Tibial artery (tissue), 4 donors: ENCODE measurements at regions not wholly inside any gene's neighbourhood (a gene's known extent, or its start where the extent isn't known, plus 50 kb on each side); places are given as distances from the start of the nearest gene placed in this dataset.

Experiments
- DNase-seq, 2 donors: peaks; one replicate each; pipeline ENCODE4 v3.0.0-alpha.2; 2019
- H3K27ac ChIP-seq, 2 donors: fragments of 200-600 bp; sonication (generic) in 1 of 2; 1 replicate in 1 of 2; 2 replicates in 1 of 2; pipeline ENCODE4 v1.5.1; 2018 to 2019; ENCODE audit warnings: mild to moderate bottlenecking in 1 of 2
- H3K27me3 ChIP-seq, 2 donors: fragments of 200-600 bp; sonication (generic) in 1 of 2; one replicate each; pipeline versions ENCODE4 v1.5.1 to v1.6.0; 2016 to 2019
- H3K36me3 ChIP-seq, 3 donors: fragments of 200-600 bp; sonication (generic) in 2 of 3; one replicate each; pipeline ENCODE4 v1.5.1; 2016 to 2019; ENCODE audit warnings: mild to moderate bottlenecking in 2 of 3
- H3K4me1 ChIP-seq, 4 donors: fragments of 200-600 bp; sonication (generic) in 2 of 4; 1 replicate in 3 of 4; 2 replicates in 1 of 4; pipeline ENCODE4 v1.5.1; 2016 to 2019
- H3K4me3 ChIP-seq, 2 donors: fragments of 200-600 bp; sonication (generic) in 1 of 2; 1 replicate in 1 of 2; 2 replicates in 1 of 2; pipeline ENCODE4 v1.5.1; 2018 to 2019; ENCODE audit warnings: mild to moderate bottlenecking in 2 of 2
- H3K9me3 ChIP-seq, 3 donors: fragments of 200-600 bp; sonication (generic) in 1 of 3; one replicate each; pipeline ENCODE4 v1.5.1; 2016 to 2019
- intact Hi-C: fragments of 100-400 bp; cut with DNase I; formaldehyde crosslinking; loops from one replicate; pipeline ENCODE4 v1.15.0; 2023; ENCODE audit warnings: low total_unique reads
- TF ChIP-seq, protein P1 (sequence below), 2 experiments: fragments of 200-600 bp in 1 of 2; fragments of 450-650 bp in 1 of 2; IDR thresholded peaks; one replicate each; pipeline ENCODE4 v1.5.1; 2017 to 2019; ENCODE audit warnings: antibody characterized with exemption in 2 of 2, mild to moderate bottlenecking in 1 of 2, moderate library complexity in 1 of 2

- Histone ChIP-seq H3K9me3 (no peaks in the 10 kb centered on the region), H3K27me3 (no peaks in the 10 kb centered on the region), H3K4me3 (no peak overlapping the region), H3K4me1 (no peaks in the 10 kb centered on the region), H3K27ac (no peak overlapping the region), H3K36me3 (no peaks in the 10 kb centered on the region)
- intact Hi-C loops: no loop called here
- no peak for DNase-seq
- TF ChIP-seq, protein P1, sequence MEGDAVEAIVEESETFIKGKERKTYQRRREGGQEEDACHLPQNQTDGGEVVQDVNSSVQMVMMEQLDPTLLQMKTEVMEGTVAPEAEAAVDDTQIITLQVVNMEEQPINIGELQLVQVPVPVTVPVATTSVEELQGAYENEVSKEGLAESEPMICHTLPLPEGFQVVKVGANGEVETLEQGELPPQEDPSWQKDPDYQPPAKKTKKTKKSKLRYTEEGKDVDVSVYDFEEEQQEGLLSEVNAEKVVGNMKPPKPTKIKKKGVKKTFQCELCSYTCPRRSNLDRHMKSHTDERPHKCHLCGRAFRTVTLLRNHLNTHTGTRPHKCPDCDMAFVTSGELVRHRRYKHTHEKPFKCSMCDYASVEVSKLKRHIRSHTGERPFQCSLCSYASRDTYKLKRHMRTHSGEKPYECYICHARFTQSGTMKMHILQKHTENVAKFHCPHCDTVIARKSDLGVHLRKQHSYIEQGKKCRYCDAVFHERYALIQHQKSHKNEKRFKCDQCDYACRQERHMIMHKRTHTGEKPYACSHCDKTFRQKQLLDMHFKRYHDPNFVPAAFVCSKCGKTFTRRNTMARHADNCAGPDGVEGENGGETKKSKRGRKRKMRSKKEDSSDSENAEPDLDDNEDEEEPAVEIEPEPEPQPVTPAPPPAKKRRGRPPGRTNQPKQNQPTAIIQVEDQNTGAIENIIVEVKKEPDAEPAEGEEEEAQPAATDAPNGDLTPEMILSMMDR (IDR thresholded peaks at IDR 0.05): no peak
These were observed 1224.6 kb downstream of the CDH8 start for GRCh38 chr16:60811657-60812056.

- no peak for DNase-seq
- no peak overlapping the region for H3K27ac ChIP-seq
- no peak overlapping the region for H3K4me3 ChIP-seq
- H3K36me3 ChIP-seq: no peaks in the 10 kb centered on the region
- no peaks in the 10 kb centered on the region for H3K4me1 ChIP-seq
- H3K27me3 ChIP-seq: no peaks in the 10 kb centered on the region
- intact Hi-C loops: no loop called here
- TF ChIP-seq, protein P1 (IDR thresholded peaks at IDR 0.05): no peak
- H3K9me3 ChIP-seq: no peaks in the 10 kb centered on the region
These were observed 1225.1 kb downstream of the CDH8 start for GRCh38 chr16:60811051-60811608.

DNA sequence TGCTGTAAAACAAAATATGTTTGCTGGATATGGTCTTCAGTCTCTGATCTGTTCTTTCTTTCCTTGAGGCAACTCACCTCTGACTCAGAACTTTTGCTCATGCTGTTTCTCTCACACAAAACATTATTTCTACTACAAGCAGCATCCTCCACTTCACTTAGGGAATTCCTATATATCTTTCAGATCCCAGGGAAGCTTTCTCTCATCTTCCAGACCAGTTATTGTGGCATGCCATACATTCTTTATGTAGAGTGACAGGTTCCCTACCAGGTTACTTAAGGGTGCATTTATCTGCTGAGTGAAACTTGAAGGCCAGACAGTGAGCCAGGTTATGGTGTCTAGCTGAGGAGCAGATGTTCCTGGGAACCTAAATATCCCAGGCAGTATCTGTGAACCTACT lies 1226.0 kb downstream of the CDH8 start:
- Histone ChIP-seq H3K4me1 (no peaks in the 10 kb centered on the region), H3K36me3 (no peaks in the 10 kb centered on the region), H3K27me3 (no peaks in the 10 kb centered on the region), H3K4me3 (no peak overlapping the region), H3K27ac (no peak overlapping the region), H3K9me3 (no peaks in the 10 kb centered on the region)
- intact Hi-C loops: no loop called here
- DNase-seq: no peak
- TF ChIP-seq, protein P1 (IDR thresholded peaks at IDR 0.05): no peak

- H3K27ac ChIP-seq: no peak overlapping the region
- intact Hi-C loops: no loop called here
- no peaks in the 10 kb centered on the region for H3K36me3 ChIP-seq
- no peaks in the 10 kb centered on the region for H3K4me1 ChIP-seq
- no peak for DNase-seq
- H3K4me3 ChIP-seq: no peak overlapping the region
- H3K27me3 ChIP-seq: no peaks in the 10 kb centered on the region
- TF ChIP-seq, protein P1 (IDR thresholded peaks at IDR 0.05): no peak
- H3K9me3 ChIP-seq: no peaks in the 10 kb centered on the region
These were observed 1243.8 kb downstream of the CDH8 start for GRCh38 chr16:60792437-60792836.

- no peaks in the 10 kb centered on the region for H3K9me3 ChIP-seq
- H3K27ac ChIP-seq: no peak overlapping the region
- TF ChIP-seq, protein P1 (IDR thresholded peaks at IDR 0.05): no peak
- H3K36me3 ChIP-seq: no peaks in the 10 kb centered on the region
- no peaks in the 10 kb centered on the region for H3K4me1 ChIP-seq
- intact Hi-C loops: no loop called here
- no peak for DNase-seq
- no peak overlapping the region for H3K4me3 ChIP-seq
- H3K27me3 ChIP-seq: no peaks in the 10 kb centered on the region
These were observed 1247.6 kb downstream of the CDH8 start for GRCh38 chr16:60788631-60789030.

DNA sequence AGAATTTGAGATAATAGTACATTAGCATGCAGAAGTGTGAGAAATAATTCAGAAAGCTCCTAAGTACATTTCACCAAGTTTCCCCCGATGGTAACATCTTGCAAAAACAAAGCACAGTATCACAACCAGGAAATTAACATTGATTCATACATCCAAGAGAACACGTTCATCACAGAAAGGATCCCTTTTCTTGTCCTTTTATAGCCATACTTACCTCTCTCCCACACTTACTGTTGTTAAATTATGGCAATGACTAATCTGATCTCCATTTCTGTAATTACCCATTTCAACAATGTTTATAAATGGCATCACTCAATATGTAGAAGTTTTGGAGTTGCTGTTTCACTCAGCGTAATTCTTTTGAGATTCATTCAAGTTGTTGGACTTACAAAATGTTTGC lies 1260.0 kb downstream of the CDH8 start:
- intact Hi-C loops: no loop called here
- TF ChIP-seq, protein P1 (IDR thresholded peaks at IDR 0.05): no peak
- H3K36me3 ChIP-seq: no peaks in the 10 kb centered on the region

More for the DNA sequence above, 1260.0 kb downstream of the CDH8 start:
- Histone ChIP-seq H3K27me3 (no peaks in the 10 kb centered on the region), H3K4me1 (no peaks in the 10 kb centered on the region), H3K4me3 (no peak overlapping the region), H3K9me3 (no peaks in the 10 kb centered on the region), H3K27ac (no peak overlapping the region)
- DNase-seq: no peak
